HepG2 (cell line): ENCODE measurements at regions not wholly inside any gene's neighbourhood (a gene's known extent, or its start where the extent isn't known, plus 50 kb on each side); places are given as distances from the start of the nearest gene placed in this dataset.
A peak's percentile ranks its signal among the peaks of the same experiment; 100 is the strongest.

Source experiments
- ATAC-seq: fragments of 200-7000 bp; cut with Tn5 transposase; 3 replicates; pipeline ENCODE4 v1.9.1; 2020; ENCODE audit warnings: mild to moderate bottlenecking, moderate library complexity
- BruUV-seq: library from RNA; stranded (reverse); fragments of 400-500 nt; replicated peaks from 2 replicates; lab custom pipeline; 2021; lab: Mats Ljungman, UMichigan
- CTCF ChIA-PET: fragments of 300-600 bp; formaldehyde crosslinking; extraction: SDS; loops from one replicate; lab custom pipeline; 2021; ENCODE audit warnings: low total read pairs, inconsistent platforms, low intra/inter-chr PET ratio; lab: Yijun Ruan, JAX
- POLR2A ChIA-PET: fragments of 350-600 bp; sonication (Branson Sonifier 250); formaldehyde crosslinking; loops from one replicate; lab custom pipeline; 2020; ENCODE audit warnings: antibody characterized with exemption, inconsistent platforms; lab: Yijun Ruan, JAX
- DNase-seq: peaks from one replicate; pipeline ENCODE4 v3.0.0-alpha.2; 2015; ENCODE audit warnings: low spot score
- FAIRE-seq: peaks from 3 replicates; lab custom pipeline; 2011; peaks lifted over from hg19 to GRCh38; lab: Jason Lieb, UNC
- H2AFZ ChIP-seq: one replicate; pipeline ENCODE4 v1.6.1; 2011; ENCODE audit warnings: low read length, inconsistent platforms
- H3K27ac ChIP-seq: fragments of 300-600 bp; 3 replicates; pipeline ENCODE4 v1.8.0; 2011; ENCODE audit warnings: mixed run types, mild to moderate bottlenecking, mixed read lengths, low read length, inconsistent platforms; ENCODE audit not compliant: insufficient read depth; ENCODE audit errors: extremely low read length
- H3K27me3 ChIP-seq, 2 experiments: fragments of 200-600 bp in 1 of 2; 2 replicates in 1 of 2; 3 replicates in 1 of 2; pipeline versions ENCODE4 v1.6.0 to v1.8.0; 2011; ENCODE audit warnings: low read length in 2 of 2, mild to moderate bottlenecking in 2 of 2, moderate library complexity in 2 of 2, inconsistent platforms in 1 of 2; ENCODE audit not compliant: insufficient read depth in 2 of 2, control insufficient read depth in 1 of 2
- H3K36me3 ChIP-seq, 2 experiments: fragments of 200-600 bp in 1 of 2; replicated peaks in 1 of 2; 2 replicates in 1 of 2; 3 replicates in 1 of 2; pipeline versions ENCODE4 v1.5.1 to v1.8.0; 2011; ENCODE audit warnings: low read length in 2 of 2, inconsistent platforms in 1 of 2; ENCODE audit not compliant: insufficient read depth in 2 of 2, control insufficient read depth in 1 of 2
- H3K4me1 ChIP-seq: 2 replicates; pipeline ENCODE4 v1.5.1; 2012; ENCODE audit warnings: low read length, inconsistent platforms; ENCODE audit not compliant: insufficient read depth
- H3K4me2 ChIP-seq: 2 replicates; pipeline ENCODE4 v1.6.0; 2011; ENCODE audit warnings: low read depth, low read length, inconsistent platforms
- H3K4me3 ChIP-seq, 3 experiments: fragments of 200-600 bp in 1 of 3; sonication (generic), shearing (Covaris generic) in 1 of 3; replicated peaks in 1 of 3; 2 replicates each; pipeline ENCODE4 v1.5.1; 2011 to 2016; ENCODE audit warnings: low read length in 3 of 3, inconsistent platforms in 2 of 3, low read depth in 2 of 3, mild to moderate bottlenecking in 2 of 3, control low read depth in 1 of 3, mixed read lengths in 1 of 3; ENCODE audit not compliant: insufficient read depth in 1 of 3
- H3K79me2 ChIP-seq: one replicate; pipeline ENCODE4 v1.6.1; 2011; ENCODE audit warnings: low read length, inconsistent platforms; ENCODE audit not compliant: insufficient read depth
- H3K9ac ChIP-seq: 2 replicates; pipeline ENCODE4 v1.6.0; 2011; ENCODE audit warnings: mild to moderate bottlenecking, low read depth, low read length, inconsistent platforms; ENCODE audit not compliant: insufficient read depth
- H3K9me3 ChIP-seq: 2 replicates; pipeline ENCODE4 v1.5.1; 2012; ENCODE audit warnings: mild to moderate bottlenecking, low read length
- H4K20me1 ChIP-seq: 2 replicates; pipeline ENCODE4 v1.6.0; 2011; ENCODE audit warnings: inconsistent platforms, mild to moderate bottlenecking, low read length, moderate library complexity; ENCODE audit not compliant: insufficient read depth
- ATF7 ChIP-seq, 2 experiments: fragments of 450-650 bp in 1 of 2; sonication (generic) in 1 of 2; formaldehyde crosslinking in 1 of 2; IDR thresholded peaks; 2 replicates each; pipeline versions ENCODE4 v1.4.0 to v1.6.1; 2016 to 2020; ENCODE audit warnings: antibody characterized with exemption in 1 of 2, mild to moderate bottlenecking in 1 of 2, missing genetic modification reagents in 1 of 2
- CREB1 ChIP-seq, 2 experiments: fragments of 450-650 bp in 1 of 2; IDR thresholded peaks; 2 replicates each; pipeline ENCODE4 v1.6.1; 2016 to 2017; ENCODE audit warnings: control low read depth in 1 of 2, mild to moderate bottlenecking in 1 of 2, missing compliant biosample characterization in 1 of 2, missing genetic modification characterization in 1 of 2
- DDIT3 ChIP-seq: sonication (generic); formaldehyde crosslinking; IDR thresholded peaks from 2 replicates; pipeline ENCODE4 v1.4.0; 2020; ENCODE audit warnings: mild to moderate bottlenecking, missing genetic modification reagents
- DPF2 ChIP-seq: sonication (generic); formaldehyde crosslinking; IDR thresholded peaks from 2 replicates; pipeline ENCODE4 v1.4.0; 2020; ENCODE audit warnings: mild to moderate bottlenecking, low read depth, missing genetic modification reagents, borderline replicate concordance
- IKZF4 ChIP-seq: sonication (generic); formaldehyde crosslinking; IDR thresholded peaks from 2 replicates; pipeline ENCODE4 v1.5.1; 2020; ENCODE audit warnings: borderline replicate concordance, mild to moderate bottlenecking, low read depth, missing genetic modification reagents; ENCODE audit errors: not compliant biosample characterization
- MIER2 ChIP-seq: IDR thresholded peaks from 2 replicates; pipeline ENCODE4 v1.6.1; 2016; ENCODE audit warnings: missing biosample characterization, missing genetic modification reagents
- MZF1 ChIP-seq: sonication (generic); formaldehyde crosslinking; IDR thresholded peaks from 2 replicates; pipeline ENCODE4 v1.8.1; 2023; ENCODE audit warnings: mild to moderate bottlenecking, missing genetic modification reagents, borderline replicate concordance
- RCOR2 ChIP-seq: IDR thresholded peaks from 2 replicates; pipeline ENCODE4 v1.6.1; 2016; ENCODE audit warnings: missing biosample characterization, missing genetic modification reagents
- SP2 ChIP-seq: sonication (generic); formaldehyde crosslinking; IDR thresholded peaks from 2 replicates; pipeline ENCODE4 v1.5.1; 2020; ENCODE audit warnings: mild to moderate bottlenecking, missing genetic modification reagents
- whole genome bisulfite sequencing: methylation state at CpG from one replicate; pipeline ENCODE4 v1.1.6; 2017; ENCODE audit warnings: low lambda C conversion rate; 5-methylcytosine and 5-hydroxymethylcytosine counted together
- in situ Hi-C: cut with HindIII; loops from 2 replicates; pipeline ENCODE4 v1.10.0; 2017; ENCODE audit warnings: low pct_unique_long_range_greater_than_20kb; ENCODE audit not compliant: extremely low pct_ligation_motif_present
- intact Hi-C: fragments of 100-400 bp; cut with micrococcal nuclease; formaldehyde crosslinking; loops from one replicate; pipeline ENCODE4 v1.10.0; 2022; ENCODE audit not compliant: unreplicated experiment

- intact Hi-C loops (no loop called here), in situ Hi-C loops (no loop called here)
- no peak for ATAC-seq
- 95% methylated on average over 2 of the region's 2 CpGs for WGBS
- Histone ChIP-seq H2AFZ (no peak overlapping the region), H3K4me3 (no peak overlapping the region), H3K4me2 (no peak overlapping the region), H3K79me2 (no peaks in the 10 kb centered on the region), H3K27me3 (no peaks in the 10 kb centered on the region), H3K9ac (no peak overlapping the region), H4K20me1 (no peaks in the 10 kb centered on the region), H3K27ac (no peak overlapping the region), H3K9me3 (no peaks in the 10 kb centered on the region), H3K36me3 (no peaks in the 10 kb centered on the region), H3K4me1 (peaks cover 45% of the 10 kb centered on the region)
- BruUV-seq, result no TSS peak
- TF ChIP-seq CREB1 (IDR thresholded peaks at IDR 0.05) (peak; percentile 23; the same call in 1 of the 2 replicates), CREB1 (CRISPR knock-in tag; IDR thresholded peaks at IDR 0.05) (no peak), IKZF4 (no peak), ATF7 (IDR thresholded peaks at IDR 0.05) (peak; percentile 18; the same call in 1 of the 2 replicates), ATF7 (CRISPR knock-in tag; IDR thresholded peaks at IDR 0.05) (no peak)
- POLR2A ChIA-PET, result no interaction called here
- CTCF ChIA-PET, result no interaction called here
- FAIRE-seq, result no peak
- no peak for DNase-seq
These were observed 250.9 kb downstream of the DLEU7 start for GRCh38 chr13:50592412-50593155.

- in situ Hi-C loops, result no loop called here
- DNase-seq (no peak), FAIRE-seq (no peak), ATAC-seq (no peak)
- ChIA-PET POLR2A (no interaction called here), CTCF (no interaction called here)
- H3K4me2 ChIP-seq, result no peak overlapping the region
- H3K27me3 ChIP-seq, result no peaks in the 10 kb centered on the region
- H3K9me3 ChIP-seq, result no peaks in the 10 kb centered on the region
- no peak overlapping the region for H3K27ac ChIP-seq
- H3K36me3 ChIP-seq, result no peaks in the 10 kb centered on the region
- intact Hi-C loops, result no loop called here
- no peak overlapping the region for H2AFZ ChIP-seq
- TF ChIP-seq MIER2, result no peak
- no peak for TF ChIP-seq SP2
- TF ChIP-seq DDIT3 (CRISPR knock-in tag), result no peak
- no peak for TF ChIP-seq RCOR2 (CRISPR knock-in tag)
- no peak for TF ChIP-seq DPF2 (CRISPR knock-in tag)
- no peak for TF ChIP-seq MZF1 (CRISPR knock-in tag)
- H3K4me3 ChIP-seq, result no peak overlapping the region
- no TSS peak for BruUV-seq
- H3K79me2 ChIP-seq, result no peaks in the 10 kb centered on the region
- WGBS, result 81% methylated on average over 1 of the region's 1 CpG
- H3K9ac ChIP-seq, result no peak overlapping the region
- no peaks in the 10 kb centered on the region for H4K20me1 ChIP-seq
- H3K4me1 ChIP-seq, result peaks cover 51% of the 10 kb centered on the region
These were observed 250.3 kb downstream of the DLEU7 start for GRCh38 chr13:50593207-50593606.
